Hepatocyte (in vitro differentiated cells): ENCODE measurements at regions not wholly inside any gene's neighbourhood (a gene's known extent, or its start where the extent isn't known, plus 50 kb on each side); places are given as distances from the start of the nearest gene placed in this dataset.

Source experiments
- EZH2 ChIP-seq: fragments of 200-600 bp; sonication (generic); IDR thresholded peaks from 2 replicates; pipeline ENCODE4 v1.6.1; 2016; ENCODE audit warnings: antibody characterized with exemption, mild to moderate bottlenecking, borderline replicate concordance
- TF ChIP-seq, protein P1 (sequence below): fragments of 200-600 bp; sonication (generic); IDR thresholded peaks from 2 replicates; pipeline ENCODE4 v1.5.1; 2016; ENCODE audit warnings: antibody characterized with exemption, mild to moderate bottlenecking; ENCODE audit not compliant: poor library complexity

DNA sequence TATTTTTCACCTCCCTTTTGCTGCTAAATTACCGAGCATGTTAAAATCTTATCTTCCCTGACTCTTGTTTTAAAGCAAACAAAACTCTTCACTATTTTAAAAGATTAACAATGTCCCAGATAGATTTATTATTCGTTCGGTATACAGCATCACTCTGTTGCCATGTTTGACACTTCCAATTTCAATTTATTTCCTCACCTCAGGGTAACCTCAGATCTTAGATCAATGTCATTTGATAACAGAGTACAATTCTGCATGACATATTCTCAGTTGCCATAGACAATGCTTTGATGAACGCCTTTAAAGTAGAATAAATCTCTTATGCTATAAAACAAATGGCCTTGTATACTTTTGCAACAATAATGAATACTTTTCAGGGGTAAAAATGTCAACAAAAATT is 1078.1 kb upstream of the IGFBP7 start:
- TF ChIP-seq, protein P1, sequence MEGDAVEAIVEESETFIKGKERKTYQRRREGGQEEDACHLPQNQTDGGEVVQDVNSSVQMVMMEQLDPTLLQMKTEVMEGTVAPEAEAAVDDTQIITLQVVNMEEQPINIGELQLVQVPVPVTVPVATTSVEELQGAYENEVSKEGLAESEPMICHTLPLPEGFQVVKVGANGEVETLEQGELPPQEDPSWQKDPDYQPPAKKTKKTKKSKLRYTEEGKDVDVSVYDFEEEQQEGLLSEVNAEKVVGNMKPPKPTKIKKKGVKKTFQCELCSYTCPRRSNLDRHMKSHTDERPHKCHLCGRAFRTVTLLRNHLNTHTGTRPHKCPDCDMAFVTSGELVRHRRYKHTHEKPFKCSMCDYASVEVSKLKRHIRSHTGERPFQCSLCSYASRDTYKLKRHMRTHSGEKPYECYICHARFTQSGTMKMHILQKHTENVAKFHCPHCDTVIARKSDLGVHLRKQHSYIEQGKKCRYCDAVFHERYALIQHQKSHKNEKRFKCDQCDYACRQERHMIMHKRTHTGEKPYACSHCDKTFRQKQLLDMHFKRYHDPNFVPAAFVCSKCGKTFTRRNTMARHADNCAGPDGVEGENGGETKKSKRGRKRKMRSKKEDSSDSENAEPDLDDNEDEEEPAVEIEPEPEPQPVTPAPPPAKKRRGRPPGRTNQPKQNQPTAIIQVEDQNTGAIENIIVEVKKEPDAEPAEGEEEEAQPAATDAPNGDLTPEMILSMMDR, result no peak
- TF ChIP-seq EZH2, result no peak
